NCI-H774 (cell line): ENCODE measurements at regions not wholly inside any gene's neighbourhood (a gene's known extent, or its start where the extent isn't known, plus 50 kb on each side); places are given as distances from the start of the nearest gene placed in this dataset.
"Not testable (repeated sequence)": the region's sequence is repeated elsewhere in the genome, so short reads cannot be mapped to it uniquely, and the experiment has no call there.

Source experiments
- DNase-seq: peaks from one replicate; lab custom pipeline; 2025; lab: John Stamatoyannopoulos, UW

- DNase-seq = not testable (repeated sequence)
Measured at GRCh38 chr3:144023543-144023942, 51.9 kb downstream of the DIPK2A start.

GRCh38 chr3:144028798-144029411 is 57.3 kb downstream of the DIPK2A start:
- DNase-seq = no peak

GRCh38 chr3:144029769-144030168 is 58.1 kb downstream of the DIPK2A start:
- DNase-seq = no peak

GRCh38 chr3:144031938-144032337 is 60.3 kb downstream of the DIPK2A start:
- no peak for DNase-seq

- no peak for DNase-seq
Measured at GRCh38 chr3:144032531-144033239, 61.1 kb downstream of the DIPK2A start.

GRCh38 chr3:144033240-144033589 is 61.6 kb downstream of the DIPK2A start:
- DNase-seq = no peak

- no peak for DNase-seq
Measured at GRCh38 chr3:144033863-144034262, 62.2 kb downstream of the DIPK2A start.

- no peak for DNase-seq
Measured at GRCh38 chr3:144034715-144035290, 63.2 kb downstream of the DIPK2A start.

GRCh38 chr3:144036498-144036897 is 64.9 kb downstream of the DIPK2A start:
- DNase-seq = no peak

- DNase-seq = no peak
Measured at GRCh38 chr3:144039661-144040060, 68.0 kb downstream of the DIPK2A start.

GRCh38 chr3:144041960-144042556 is 70.4 kb downstream of the DIPK2A start:
- no peak for DNase-seq

- DNase-seq = no peak
Measured at GRCh38 chr3:144045766-144046165, 74.1 kb downstream of the DIPK2A start.

- DNase-seq = no peak
Measured at GRCh38 chr3:144049374-144049773, 77.8 kb downstream of the DIPK2A start.

GRCh38 chr3:144051211-144051610 is 79.6 kb downstream of the DIPK2A start:
- DNase-seq = no peak

GRCh38 chr3:144052275-144052674 is 80.7 kb downstream of the DIPK2A start:
- no peak for DNase-seq

- DNase-seq = no peak
Measured at GRCh38 chr3:144053121-144053520, 81.5 kb downstream of the DIPK2A start.

- DNase-seq = no peak
Measured at GRCh38 chr3:144054766-144055165, 83.1 kb downstream of the DIPK2A start.

- DNase-seq = no peak
Measured at GRCh38 chr3:144055604-144056003, 84.0 kb downstream of the DIPK2A start.

- no peak for DNase-seq
Measured at GRCh38 chr3:144058713-144059112, 87.1 kb downstream of the DIPK2A start.

- no peak for DNase-seq
Measured at GRCh38 chr3:144059481-144059880, 87.9 kb downstream of the DIPK2A start.

GRCh38 chr3:144060881-144061280 is 89.3 kb downstream of the DIPK2A start:
- DNase-seq = no peak

- DNase-seq = no peak
Measured at GRCh38 chr3:144063306-144063705, 91.7 kb downstream of the DIPK2A start.

GRCh38 chr3:144067059-144067458 is 95.4 kb downstream of the DIPK2A start:
- no peak for DNase-seq
